GM12873 (cell line): ENCODE measurements at regions not wholly inside any gene's neighbourhood (a gene's known extent, or its start where the extent isn't known, plus 50 kb on each side); places are given as distances from the start of the nearest gene placed in this dataset.

Experiments
- CTCF ChIP-seq: IDR thresholded peaks from 2 replicates; pipeline ENCODE4 v1.5.1; 2012; ENCODE audit warnings: low read depth, mild to moderate bottlenecking, moderate library complexity, low read length, control low read depth; ENCODE audit not compliant: insufficient read depth; ENCODE audit errors: missing control alignments

DNA sequence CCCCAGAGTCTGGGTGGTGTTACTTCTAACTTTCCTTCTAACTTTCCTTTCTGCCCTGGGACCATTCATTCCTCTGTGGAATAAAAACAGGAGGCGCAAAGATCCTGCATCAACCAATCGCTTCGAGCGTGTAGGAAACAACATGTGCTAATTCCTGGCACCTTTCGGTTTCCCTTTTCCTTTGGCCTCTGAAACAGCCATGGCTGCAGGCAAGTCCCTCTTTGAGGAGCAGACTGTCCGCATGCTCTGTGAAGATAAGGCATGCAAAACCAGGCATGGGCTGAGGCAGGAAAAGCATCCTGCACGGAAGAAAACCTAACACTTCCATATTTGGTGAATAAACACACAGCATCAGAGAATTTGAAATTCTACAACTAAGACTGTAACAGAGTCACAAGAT lies 128.3 kb downstream of the HSD17B3 start:
- no peak for TF ChIP-seq CTCF

DNA sequence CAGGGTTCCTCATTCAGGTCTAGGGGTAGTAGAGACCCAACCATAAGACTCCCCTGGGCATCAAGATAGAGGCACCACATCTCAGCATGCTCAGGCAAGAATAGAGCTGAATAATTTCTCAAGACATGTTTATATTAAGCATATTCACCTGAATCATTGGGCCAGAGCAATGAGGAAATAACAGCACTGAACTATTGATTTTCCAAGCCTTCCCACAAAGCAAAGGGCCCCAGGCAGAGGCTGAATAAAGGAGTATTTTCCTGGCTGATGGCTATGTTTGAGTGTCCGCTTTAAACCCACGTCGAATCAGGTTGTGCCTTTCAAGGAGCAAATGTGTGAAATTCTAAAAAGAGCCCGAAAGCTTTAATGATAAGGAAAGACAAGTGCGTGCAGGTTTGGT lies 129.2 kb downstream of the HSD17B3 start:
- TF ChIP-seq CTCF: no peak

DNA sequence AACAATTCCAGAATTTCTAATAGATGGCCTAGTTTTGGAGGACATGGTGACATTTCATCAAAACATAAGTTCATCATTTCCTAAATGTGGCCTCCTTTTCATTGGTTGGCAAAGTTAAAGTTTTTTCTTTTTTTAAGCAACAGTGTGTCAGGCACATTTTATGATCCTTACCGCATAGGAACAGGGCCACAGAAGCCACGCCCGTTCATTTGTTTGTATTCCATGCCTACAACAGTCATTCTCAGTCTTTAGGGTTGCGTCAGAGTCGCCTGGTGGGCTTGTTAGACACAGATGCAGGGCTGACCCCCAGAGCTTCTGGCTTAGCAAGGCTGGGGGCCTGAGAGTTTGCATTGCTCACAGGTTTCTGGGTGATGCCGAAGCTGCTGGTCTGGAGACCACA lies 130.2 kb downstream of the HSD17B3 start:
- no peak for TF ChIP-seq CTCF

DNA sequence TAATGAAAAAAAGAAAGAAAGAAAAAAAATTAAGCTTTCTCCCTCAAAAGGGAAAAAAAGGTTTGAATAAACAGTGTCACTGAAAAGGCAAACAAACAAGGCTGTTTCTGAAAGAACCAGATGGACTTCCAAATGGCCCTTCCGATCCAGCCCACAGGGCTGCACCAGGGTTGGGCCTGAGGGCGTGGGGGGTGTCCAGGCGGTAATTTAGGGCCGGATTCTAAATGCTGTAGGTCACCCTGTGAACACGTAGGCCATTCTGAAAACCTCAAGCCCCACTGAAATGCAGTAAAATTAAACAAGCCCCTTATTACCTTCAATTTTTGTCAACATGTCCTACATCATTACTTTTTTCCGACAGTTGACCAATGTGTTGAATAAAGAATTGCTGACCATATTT lies 132.1 kb downstream of the HSD17B3 start:
- TF ChIP-seq CTCF: no peak

GRCh38 chr9:96169484-96169883 lies 132.5 kb downstream of the HSD17B3 start:
- no peak for TF ChIP-seq CTCF

- TF ChIP-seq CTCF: no peak
Observed at GRCh38 chr9:96168882-96169281, 133.1 kb downstream of the HSD17B3 start.

GRCh38 chr9:96167011-96167410 lies 135.0 kb downstream of the HSD17B3 start:
- no peak for TF ChIP-seq CTCF
